ENCODE measurements at regions not wholly inside any gene's neighbourhood (a gene's known extent, or its start where the extent isn't known, plus 50 kb on each side); places are given as distances from the start of the nearest gene placed in this dataset.
"Not testable (repeated sequence)": the region's sequence is repeated elsewhere in the genome, so short reads cannot be mapped to it uniquely, and the experiment has no call there.

DNA sequence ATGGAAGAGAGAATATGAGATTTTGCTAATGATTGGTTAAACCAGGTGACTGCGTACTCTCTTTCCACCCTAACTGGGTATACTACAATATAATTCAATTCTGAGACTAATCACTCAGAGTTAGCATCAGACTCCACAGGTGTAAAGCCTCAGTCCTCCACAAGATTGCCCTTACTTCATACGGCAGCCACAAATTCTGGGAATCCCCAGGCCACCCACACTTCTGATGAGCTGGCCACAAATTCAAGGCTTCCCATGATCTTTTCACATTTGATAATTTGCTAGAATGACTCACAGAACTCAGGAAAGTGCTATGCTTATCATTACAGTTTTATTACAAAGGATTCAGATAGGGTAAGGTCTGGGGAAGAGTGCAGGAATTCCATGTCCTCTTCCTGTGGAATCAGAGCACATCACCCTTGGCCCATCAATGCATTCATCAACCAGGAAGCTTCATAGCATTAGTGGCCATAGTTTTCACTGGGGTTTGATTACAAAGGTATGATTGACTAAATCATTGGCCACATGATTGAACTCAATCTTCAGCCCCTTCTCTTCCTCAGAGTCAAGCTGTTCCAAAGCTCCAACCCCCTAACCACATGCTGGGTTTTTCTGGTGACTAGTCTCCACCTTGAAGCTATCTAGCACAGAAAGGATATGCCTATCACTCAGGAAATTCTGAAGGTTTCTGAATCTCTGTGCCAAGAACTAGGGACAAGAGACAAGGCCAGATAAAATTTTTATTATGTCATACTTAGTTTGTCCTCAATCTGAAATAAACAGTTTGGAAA lies 131.7 kb downstream of the HHIPL2 start:
- no peak for DNase-seq

DNA sequence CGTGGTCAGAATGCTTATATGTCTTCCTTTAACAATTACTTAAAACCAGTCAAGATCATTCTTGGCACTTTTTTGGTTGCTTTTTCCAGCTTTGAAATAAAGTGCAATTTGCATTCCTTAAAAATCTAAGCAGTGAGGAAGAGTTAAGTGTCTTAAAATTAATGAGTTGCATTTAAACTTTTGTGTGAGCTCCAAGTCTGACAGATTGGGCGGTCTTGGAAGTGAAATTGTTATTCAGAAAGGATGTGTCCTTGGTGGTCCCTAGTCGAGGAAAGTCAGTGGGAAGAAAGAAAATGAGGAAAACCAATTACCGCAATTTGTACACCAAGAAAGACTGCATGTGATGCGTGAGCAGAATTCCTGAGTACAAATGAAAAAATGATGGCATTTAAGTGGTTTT lies 132.5 kb downstream of the HHIPL2 start:
- no peak for DNase-seq

- DNase-seq, result no peak
These were observed 133.8 kb downstream of the HHIPL2 start for GRCh38 chr1:222413991-222414549.

DNA sequence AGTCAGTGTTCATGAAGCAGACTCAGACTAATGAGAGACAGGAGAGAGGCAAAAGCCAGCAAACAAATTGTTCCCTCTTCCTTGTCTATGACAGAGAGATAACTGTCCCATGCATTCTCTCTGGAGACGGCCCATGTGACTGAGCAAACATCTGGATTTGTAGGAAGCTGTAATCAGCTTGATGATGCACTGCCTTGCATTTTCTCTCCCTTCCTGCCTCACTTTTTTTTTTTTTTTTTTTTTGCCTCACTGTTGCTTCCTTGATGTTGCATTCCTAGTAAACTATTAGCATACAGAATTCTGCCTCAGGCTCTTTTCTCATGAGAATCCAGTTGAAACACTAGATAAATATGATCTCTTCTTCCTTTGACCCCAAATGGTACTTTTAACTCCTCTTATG lies 134.5 kb downstream of the HHIPL2 start:
- no peak for DNase-seq

- no peak for DNase-seq
These were observed 143.2 kb downstream of the HHIPL2 start for GRCh38 chr1:222404710-222405109.

DNA sequence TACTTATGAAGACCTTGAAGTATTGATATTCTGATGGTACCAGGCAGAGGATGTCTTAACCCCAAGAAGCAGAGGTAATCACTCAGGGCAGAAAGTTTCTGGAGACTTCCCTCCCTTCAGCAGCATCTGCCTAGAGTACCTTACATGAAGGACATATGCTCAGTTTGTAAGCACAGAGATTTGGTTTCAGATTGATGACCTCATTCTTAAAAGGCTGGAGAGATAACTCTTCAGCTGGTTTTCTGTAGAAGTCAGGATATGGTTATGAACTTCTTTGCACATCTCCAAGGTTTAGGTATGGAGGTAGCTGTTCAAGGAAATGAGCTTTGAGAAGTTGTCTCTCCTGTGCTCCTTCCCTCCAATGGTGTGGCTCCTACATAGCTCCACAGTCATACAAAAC lies 148.7 kb downstream of the HHIPL2 start:
- DNase-seq, result no peak

- no peak for DNase-seq
These were observed 153.7 kb downstream of the HHIPL2 start for GRCh38 chr1:222394224-222394623.

GRCh38 chr1:222392556-222392955 lies 155.3 kb downstream of the HHIPL2 start:
- no peak for DNase-seq

DNA sequence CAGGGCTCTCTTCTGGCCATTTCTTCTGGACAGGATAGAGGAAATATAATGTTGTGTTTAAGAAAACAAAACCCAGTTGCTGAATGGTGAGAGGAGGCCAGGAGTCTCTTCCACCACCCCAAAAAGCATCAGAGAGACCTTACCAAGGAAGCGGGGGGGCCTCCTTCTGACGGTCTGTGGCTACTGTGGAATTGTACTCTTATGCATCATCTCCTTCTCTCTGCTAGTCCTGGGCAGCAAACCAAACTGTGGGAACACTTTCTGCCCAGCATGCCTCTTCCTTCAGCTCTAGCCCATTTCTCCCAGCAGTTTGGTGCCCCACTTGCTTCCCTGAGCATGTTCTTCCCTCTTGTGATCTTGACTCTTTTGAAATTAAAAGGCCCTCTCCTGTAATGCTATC lies 157.7 kb downstream of the HHIPL2 start:
- no peak for DNase-seq

GRCh38 chr1:222387007-222387814 lies 160.7 kb downstream of the HHIPL2 start:
- no peak for DNase-seq

- DNase-seq, result no peak
These were observed 161.9 kb downstream of the HHIPL2 start for GRCh38 chr1:222385955-222386354.

- no peak for DNase-seq
These were observed 162.6 kb downstream of the HHIPL2 start for GRCh38 chr1:222385262-222385661.

DNA sequence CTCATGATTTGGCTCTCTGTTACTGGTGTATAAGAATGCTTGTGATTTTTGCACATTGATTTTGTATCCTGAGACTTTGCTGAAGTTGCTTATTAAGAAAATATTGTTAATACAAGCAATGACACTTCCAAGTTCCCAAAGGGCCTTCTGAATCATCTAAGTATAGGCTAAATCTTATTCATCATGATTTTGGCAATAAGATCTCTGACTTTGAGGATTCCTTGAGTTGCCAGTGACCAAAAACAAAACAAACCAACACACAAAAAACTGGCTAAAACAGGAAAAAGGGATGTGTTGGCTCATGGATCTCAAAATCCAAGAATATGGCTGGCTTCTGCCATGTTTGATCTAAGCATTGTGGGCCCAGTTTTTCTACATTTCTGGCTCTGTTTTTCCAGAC lies 163.4 kb downstream of the HHIPL2 start:
- DNase-seq, result no peak

GRCh38 chr1:222382171-222382570 lies 165.7 kb downstream of the HHIPL2 start:
- DNase-seq, result no peak

- no peak for DNase-seq
These were observed 170.3 kb downstream of the HHIPL2 start for GRCh38 chr1:222377428-222378088.

GRCh38 chr1:222376791-222377190 lies 171.1 kb downstream of the HHIPL2 start:
- DNase-seq, result not testable (repeated sequence)

DNA sequence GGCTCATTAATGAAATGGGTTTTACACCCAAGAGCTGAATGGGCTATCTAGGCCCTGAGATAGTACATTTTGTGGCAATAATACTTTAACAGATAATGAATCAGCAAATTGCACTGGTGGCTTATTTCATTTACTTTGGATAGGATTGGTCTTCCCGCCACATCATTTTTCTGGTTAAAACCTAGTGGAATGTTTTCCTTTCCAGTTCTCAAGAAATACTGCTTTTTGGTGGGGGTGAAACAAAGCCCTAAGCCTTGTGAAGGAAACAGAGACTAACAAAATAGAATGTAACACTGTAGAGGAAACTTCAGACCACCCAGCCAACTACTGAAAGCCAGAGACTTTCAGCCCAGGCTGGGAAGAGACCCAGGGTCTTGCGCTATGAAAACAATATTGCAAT lies 172.2 kb downstream of the HHIPL2 start:
- no peak for DNase-seq

GRCh38 chr1:222373831-222374602 lies 173.9 kb downstream of the HHIPL2 start:
- peak in 2 of 56 donors; percentile 3 to 7 for DNase-seq

DNA sequence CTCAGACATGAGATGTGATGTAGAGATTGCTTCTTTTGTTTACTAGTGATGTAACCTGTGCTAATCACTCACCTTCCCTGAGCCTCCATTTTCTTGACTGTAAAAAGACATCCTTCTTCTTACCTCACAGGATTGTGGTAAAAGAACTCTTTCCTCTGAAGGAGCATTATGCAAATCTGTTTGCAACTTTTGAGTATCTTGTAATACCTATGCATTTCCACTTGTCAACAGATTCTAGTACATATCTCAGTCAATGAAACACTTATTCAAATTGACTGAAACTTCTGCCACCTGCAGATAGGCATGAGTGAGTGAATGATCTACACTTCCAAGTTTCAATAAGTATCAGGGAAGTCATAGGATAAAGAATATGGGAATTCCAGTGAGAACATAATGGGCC lies 174.7 kb downstream of the HHIPL2 start:
- DNase-seq, result no peak

DNA sequence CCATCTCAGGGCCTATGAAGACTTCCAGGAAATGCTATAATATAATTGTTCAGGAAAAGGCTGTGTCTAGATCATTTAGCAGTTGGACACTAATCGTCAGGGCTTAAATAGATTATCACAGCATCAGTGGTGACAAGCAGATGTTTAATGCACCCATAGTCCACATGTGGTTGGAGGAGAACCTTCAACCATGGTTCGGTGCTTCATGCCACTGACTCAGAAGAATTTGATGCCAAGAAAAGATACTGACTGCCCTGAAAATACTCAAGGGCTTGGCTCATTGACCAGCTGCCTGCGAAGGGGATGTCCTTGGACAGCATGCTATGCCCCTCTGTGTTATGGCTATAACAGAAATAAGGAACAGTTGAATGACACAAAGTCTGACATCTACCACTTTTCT lies 175.7 kb downstream of the HHIPL2 start:
- DNase-seq, result no peak

Measured in nucleus accumbens (tissue), 56 donors.